ENCODE measurements at regions not wholly inside any gene's neighbourhood (a gene's known extent, or its start where the extent isn't known, plus 50 kb on each side); places are given as distances from the start of the nearest gene placed in this dataset.

DNA sequence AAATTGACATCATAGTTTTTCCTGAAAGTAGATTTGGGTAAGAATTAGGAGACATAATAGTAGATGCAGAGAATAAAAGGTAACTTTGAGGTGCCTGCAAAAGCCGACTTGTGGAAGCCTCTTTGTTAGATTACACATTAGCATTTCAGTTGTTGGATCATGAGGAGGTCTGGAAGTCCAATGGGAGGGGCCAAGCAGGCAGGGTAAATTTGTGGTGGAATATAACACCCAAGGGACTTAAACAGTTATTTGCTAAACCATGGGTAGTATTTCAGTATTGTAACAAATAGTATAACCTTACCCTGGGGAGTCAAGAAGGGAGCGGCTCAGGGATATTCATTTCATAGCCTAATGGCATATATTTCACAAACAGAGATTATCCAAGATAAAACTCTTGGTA, 810.7 kb upstream of the AMOT start:
- no peak for DNase-seq (ENCODE audit: low read depth)
- H3K4me3 ChIP-seq (ENCODE audit: low read depth, low read length): no peak overlapping the region
- TF ChIP-seq, protein P1, sequence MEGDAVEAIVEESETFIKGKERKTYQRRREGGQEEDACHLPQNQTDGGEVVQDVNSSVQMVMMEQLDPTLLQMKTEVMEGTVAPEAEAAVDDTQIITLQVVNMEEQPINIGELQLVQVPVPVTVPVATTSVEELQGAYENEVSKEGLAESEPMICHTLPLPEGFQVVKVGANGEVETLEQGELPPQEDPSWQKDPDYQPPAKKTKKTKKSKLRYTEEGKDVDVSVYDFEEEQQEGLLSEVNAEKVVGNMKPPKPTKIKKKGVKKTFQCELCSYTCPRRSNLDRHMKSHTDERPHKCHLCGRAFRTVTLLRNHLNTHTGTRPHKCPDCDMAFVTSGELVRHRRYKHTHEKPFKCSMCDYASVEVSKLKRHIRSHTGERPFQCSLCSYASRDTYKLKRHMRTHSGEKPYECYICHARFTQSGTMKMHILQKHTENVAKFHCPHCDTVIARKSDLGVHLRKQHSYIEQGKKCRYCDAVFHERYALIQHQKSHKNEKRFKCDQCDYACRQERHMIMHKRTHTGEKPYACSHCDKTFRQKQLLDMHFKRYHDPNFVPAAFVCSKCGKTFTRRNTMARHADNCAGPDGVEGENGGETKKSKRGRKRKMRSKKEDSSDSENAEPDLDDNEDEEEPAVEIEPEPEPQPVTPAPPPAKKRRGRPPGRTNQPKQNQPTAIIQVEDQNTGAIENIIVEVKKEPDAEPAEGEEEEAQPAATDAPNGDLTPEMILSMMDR (IDR thresholded peaks at IDR 0.05; ENCODE audit: control insufficient read depth, extremely low read depth, insufficient read depth): no peak

DNA sequence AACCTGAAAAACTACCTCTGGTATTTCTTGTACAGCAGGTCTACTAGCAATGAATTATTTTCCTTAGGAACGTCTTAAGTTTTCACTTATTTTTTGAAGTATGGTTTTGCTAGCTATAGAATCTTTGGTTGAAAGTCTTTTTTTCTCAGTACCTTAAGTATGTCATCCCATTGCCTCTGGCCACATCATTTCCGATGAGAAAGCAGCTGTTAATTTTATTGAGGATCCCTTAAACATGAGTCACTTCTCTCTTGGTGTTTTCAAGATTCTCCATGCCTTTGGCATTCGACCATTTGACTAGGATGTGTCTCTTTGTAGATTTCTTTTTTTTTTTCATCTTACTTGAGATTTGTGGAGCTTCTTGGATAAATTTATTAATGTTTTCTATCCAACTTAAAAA, 803.8 kb upstream of the AMOT start:
- H3K4me3 ChIP-seq (ENCODE audit: low read depth, low read length): no peak overlapping the region
- TF ChIP-seq, protein P1 (IDR thresholded peaks at IDR 0.05; ENCODE audit: control insufficient read depth, extremely low read depth, insufficient read depth): no peak
- DNase-seq (ENCODE audit: low read depth): no peak

DNA sequence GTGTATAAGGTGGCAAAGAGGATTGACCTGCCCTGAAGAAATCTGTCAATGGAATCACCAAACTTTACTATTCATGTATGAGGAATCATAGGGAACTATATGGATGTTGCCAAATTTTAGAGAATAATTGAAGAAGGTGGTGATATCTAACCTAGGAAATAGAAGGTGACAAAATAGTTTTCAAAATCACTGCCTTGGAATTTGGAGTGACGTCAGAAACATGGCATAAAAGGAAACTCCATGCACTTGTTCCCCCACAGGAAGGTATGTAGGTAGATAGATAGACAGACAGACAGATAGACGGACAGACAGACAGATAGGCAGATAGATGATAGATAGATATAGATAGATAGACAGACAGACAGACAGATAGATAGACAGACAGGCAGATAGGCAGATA, 793.9 kb upstream of the AMOT start:
- H3K4me3 ChIP-seq (ENCODE audit: low read depth, low read length): no peak overlapping the region
- no peak for DNase-seq (ENCODE audit: low read depth)
- TF ChIP-seq, protein P1 (IDR thresholded peaks at IDR 0.05; ENCODE audit: control insufficient read depth, extremely low read depth, insufficient read depth): no peak

DNA sequence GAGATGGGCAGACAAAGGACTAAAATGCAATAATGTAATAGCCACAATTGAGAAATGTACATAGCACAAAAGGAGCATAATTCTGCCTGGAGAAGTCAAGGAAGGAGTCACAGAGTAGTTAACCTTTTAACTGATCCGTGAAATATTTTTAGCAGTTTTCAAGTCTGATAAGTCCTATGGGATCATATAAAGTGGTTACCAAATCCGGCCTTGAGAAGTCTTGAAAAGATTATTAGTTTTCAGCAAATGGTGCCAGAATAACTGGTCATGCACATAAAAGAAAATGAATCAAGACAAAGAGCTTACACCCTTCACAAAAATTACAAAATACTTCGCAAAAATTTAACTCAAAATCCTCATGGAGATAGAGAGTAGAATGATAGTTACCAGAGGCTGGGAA, 788.7 kb upstream of the AMOT start:
- DNase-seq (ENCODE audit: low read depth): no peak
- TF ChIP-seq, protein P1 (IDR thresholded peaks at IDR 0.05; ENCODE audit: control insufficient read depth, extremely low read depth, insufficient read depth): no peak
- no peak overlapping the region for H3K4me3 ChIP-seq (ENCODE audit: low read depth, low read length)

DNA sequence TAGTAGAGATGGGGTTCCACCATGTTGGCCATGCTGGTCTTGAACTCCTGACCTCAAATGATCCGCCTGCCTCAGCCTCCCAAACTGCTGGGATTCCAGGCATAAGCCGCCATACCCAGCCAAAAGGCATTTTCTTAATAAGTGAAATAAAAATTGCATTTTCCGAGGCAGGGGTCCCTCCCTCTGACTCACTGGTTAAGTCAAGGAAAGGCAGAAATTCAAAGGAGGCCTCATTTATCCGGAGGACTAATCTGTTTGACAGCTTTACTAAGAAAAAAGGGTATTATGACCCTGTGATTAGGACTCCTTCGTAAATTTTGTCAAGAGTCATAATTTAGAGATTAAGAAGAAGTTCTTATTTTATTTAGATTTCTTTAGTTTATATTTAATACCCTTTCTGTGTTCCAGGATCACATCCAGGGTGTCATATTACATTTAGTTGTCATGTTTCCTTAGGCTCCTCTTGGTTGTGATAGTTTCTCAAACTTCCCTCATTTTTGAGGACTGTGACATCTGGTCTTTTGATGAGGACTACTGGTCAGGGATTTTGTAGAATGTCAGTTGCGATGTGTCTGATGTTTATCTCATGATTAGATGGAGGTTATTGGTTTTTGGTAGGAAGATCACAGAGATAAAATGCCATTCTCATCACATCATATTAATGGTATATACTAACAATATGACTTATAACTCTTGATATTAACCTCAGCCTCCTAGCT, 753.7 kb upstream of the AMOT start:
- H3K4me3 ChIP-seq (ENCODE audit: low read depth, low read length): no peak overlapping the region
- TF ChIP-seq, protein P1 (IDR thresholded peaks at IDR 0.05; ENCODE audit: control insufficient read depth, extremely low read depth, insufficient read depth): no peak
- no peak for DNase-seq (ENCODE audit: low read depth)

DNA sequence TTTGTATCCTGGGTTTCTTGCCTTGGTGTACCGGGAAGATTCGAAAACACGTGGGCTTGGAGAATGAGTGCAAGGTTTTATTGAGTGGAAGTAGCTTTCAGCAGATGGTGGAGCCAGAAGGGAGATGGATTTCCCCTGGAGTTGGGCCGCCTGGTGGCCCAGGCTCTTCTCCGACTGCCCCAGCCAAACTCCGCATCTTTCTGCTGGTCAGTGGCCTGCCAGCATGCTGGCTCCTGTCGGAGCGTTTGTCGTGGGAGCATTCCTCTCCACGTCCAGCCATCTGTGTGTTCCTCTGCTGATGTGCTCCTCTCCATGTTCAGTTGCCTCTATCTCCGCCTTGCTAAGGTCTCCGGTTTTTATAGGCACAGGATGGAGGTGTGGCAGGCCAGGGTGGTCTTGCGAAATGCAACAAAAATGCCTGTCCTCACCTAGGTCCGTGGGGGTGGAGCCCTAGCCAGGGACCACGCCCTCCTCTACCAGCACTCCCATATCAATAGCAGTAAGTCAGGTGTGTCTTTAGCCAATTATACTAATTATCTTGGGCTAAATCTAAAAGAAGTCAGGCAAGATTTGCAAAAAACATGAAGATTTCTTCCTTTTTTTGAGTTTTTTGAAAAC, 745.8 kb upstream of the AMOT start:
- H3K4me3 ChIP-seq (ENCODE audit: low read depth, low read length): no peak overlapping the region
- DNase-seq (ENCODE audit: low read depth): no peak
- TF ChIP-seq, protein P1 (IDR thresholded peaks at IDR 0.05; ENCODE audit: control insufficient read depth, extremely low read depth, insufficient read depth): no peak

DNA sequence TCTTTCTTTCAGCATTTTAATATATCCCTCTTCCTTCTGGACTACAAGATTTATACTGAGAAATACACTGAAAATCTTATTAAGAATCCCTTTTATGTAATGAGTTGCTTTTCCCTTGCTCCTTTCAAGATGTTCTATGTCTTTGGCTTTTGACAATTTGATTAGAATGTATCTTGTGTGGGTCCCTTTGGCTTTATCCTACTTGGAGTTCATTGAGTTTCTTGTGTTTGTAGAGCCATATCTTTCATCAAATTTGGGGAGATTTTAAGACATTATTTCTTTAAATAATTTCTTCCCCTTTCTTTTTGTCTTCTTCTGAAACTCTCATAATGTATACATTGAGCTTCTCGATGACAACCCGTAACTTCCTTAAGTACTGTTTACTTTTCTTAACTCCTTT, 739.9 kb upstream of the AMOT start:
- H3K4me3 ChIP-seq (ENCODE audit: low read depth, low read length): no peak overlapping the region
- DNase-seq (ENCODE audit: low read depth): no peak
- TF ChIP-seq, protein P1 (IDR thresholded peaks at IDR 0.05; ENCODE audit: control insufficient read depth, extremely low read depth, insufficient read depth): no peak

Data from LNCaP clone FGC (cell line).